ENCODE measurements at regions not wholly inside any gene's neighbourhood (a gene's known extent, or its start where the extent isn't known, plus 50 kb on each side); places are given as distances from the start of the nearest gene placed in this dataset.
A peak's percentile ranks its signal among the peaks of the same experiment; 100 is the strongest.

DNA sequence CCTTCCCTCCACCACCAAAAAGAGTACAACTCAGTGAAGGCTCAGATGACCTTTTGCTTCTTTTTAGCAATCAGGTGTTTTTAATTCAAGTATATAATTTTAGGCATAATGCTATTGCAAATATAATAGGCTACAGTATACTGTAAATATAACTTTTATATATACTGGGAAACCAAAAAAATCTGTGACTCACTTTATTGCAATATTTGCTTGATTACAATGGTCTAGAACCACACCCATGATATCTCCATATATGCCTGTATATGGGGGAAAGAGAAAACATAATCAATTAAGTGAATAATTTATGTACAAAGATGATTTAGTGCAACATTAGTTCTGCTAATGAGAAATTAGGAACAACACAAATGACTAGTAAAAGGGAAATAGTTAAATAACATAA lies 134.3 kb downstream of the TLE3 start:
- no peak for DNase-seq

DNA sequence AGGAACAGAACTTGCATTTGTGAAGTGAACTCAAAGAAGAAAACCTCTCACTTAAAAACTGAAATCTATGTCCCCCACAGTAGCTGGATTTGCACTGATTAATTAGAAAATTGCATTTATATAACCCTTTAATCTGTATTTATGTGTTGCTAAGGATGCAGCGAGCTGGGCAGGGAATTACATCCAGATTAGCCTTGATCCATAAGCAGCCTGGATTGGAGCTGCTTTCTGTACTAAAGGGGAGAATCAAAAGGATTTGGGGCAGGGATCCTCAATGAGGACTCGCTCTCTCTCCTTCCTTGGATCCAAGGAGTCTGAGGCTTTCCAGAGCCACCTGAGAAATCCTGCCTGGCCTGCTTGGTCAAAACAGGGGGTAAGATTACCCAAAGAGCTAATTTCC lies 125.9 kb downstream of the TLE3 start:
- DNase-seq = no peak

DNA sequence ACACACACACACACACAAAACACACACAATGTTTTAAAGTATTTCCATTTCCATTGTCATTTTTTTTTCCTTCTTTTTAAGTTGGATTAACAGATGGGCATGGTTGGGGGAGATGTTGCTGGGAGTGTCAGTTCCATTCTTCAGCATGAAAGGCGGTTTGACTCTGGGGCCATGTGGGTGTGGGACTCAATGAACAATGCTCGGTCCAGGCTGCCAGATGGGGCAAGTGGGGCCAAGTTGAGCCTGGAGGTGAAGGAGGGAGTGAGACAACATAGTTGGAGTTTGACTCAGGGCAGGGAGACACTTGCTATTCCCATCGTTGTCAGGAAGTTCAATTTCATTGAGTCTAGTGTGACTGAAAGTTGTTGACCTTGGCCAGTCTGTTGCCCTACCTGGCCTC lies 125.3 kb downstream of the TLE3 start:
- DNase-seq = no peak

DNA sequence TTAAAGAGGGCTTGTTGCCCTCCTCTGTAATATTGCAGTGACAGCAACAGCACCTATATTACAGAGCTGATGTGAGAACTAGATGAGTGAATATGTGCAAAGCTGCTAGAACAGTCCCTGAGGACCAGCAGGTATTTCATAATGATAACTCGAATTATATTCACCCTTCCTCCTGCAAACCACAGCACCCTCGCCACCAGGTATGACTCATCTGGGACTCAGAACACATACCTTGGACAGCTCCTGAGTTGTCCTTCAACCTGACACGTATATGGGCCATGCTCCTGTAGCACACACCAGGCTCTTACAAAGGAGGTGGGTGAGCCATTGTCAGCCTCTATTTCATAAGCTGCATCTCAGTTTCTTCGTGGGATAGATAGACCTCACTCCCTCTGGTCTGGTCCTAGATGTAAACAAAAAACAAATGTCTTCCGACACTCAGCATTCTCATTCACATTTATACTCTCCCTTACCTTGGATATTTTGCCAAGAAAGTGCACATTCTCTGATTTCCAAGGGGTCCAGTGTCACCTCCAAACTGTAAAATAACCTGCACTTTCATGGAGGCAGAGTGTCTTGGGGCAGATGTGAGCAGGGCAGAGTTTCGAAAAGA lies 124.5 kb downstream of the TLE3 start:
- no peak for DNase-seq

DNA sequence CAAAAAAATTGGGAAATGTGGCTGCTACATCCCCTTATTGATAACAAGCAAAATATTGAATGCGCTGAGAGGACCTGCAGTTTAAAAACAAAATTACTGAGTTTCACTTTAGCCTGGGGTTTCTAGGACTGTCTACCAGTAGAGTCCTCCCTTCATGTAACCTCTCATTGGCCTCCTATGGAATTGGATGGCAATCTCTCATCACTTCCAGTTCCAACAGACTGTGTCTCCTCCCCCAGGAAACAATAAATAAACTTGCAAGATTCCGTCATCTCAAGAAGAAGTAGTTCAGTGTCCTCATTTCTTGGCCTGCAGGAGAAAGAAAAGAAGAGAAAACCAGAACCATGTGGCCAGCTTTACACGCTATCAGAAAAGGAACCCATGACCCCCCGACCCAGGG lies 123.8 kb downstream of the TLE3 start:
- no peak for DNase-seq

DNA sequence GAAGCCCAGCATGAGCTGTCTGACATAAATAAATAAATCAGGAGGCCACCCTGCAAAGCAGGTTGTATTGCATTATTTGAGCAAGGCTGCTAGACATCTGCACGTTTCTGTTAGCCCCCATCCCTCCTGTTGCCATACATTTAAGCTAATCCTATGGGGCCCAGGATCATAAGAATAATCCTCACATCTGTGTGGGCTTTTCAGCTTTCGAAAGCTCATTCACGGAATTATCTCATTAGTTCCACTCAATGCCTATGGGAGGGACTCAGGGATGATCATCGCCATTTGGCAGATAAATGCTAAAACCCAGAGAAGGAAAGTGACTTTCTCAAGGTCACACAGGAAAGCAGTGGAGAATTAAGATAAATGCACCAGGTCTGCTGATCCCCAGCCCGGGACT lies 123.4 kb downstream of the TLE3 start:
- no peak for DNase-seq

DNA sequence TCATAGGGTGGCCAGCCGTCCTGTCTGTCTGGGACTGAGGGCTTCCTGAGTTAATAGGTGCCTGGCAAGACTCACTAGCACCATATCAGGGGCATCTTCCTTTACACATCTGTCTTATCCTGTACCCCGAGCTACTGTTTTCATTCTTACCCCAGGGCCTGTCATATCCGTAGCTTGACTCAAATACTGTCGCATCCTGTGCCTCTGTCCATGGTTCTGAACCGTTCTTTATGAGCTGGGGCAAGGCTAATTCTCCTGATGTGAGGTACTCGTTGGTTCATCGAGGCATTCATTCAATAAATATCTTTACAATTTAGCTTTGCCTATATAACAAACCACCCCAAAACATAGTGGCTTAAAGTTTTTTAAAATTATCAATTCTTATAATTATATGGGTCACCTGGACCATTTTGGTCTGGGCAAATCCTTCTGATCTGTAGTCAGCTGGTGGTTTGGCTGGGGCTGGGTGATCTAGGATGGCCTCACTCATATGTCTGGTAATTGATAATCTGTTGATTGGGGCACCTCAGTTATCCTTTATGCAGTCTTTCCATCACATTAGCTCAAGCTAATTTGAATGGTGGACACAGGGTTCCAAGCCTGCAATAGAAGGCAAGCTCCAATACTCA lies 121.2 kb downstream of the TLE3 start:
- no peak for DNase-seq

DNA sequence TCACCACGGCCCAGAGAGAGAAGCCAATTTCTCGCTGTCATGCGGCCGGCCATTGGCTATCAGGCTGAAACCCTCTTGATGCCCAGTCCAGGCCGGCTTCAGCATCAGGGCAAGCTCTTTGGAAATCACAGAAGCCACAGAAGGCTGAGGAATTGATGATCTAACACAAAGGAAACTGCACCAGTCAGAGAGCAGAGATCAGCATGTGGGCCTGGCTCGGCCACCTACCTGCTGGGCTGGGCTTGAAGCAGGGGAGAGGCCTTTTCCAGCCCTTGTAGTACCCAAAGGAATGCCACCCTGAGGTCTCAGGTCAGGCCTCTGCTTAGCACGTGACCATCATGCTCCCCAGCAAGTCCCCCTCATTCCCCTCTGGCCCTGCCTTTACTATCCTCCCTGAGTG lies 119.1 kb downstream of the TLE3 start:
- no peak for DNase-seq

DNA sequence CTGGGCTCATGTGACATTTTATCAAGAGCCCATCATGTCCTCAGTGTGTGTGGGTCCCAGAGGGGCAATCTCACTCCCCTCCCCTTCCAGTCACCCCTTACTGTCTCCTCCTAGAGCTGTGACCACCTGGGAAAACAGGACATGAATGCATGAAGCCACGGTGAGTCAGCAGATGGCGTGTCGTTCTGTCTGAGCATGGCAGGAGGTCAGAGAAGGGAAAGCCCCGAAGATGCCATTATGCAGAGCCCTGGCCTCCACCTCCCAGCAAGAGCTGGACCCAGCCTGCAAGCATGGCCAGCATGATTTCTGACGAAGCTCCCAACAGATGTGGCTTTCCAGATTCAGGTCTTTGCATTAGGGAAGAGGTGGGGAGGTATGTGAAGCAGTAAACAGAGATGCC lies 118.5 kb downstream of the TLE3 start:
- DNase-seq = peak in 1 of 2 experiments; percentile 10

DNA sequence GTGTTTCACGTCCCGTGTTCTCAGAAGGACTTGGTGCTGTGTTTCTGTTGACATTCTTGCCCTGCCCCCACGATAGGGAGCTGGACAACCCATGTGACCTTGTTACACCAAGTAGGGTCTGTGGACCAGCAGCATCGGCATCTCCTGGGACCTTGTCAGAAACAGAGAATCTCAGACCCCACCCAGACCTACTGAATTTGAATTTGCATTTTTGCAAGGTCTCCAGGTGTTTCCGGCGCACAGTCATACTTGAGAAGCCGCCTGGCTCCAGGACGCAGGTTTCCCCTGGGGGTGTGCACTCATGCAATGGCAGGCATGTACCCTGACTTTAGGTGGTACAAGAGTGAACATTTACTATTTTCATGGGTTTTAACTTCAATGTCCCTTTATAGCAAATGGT lies 117.9 kb downstream of the TLE3 start:
- no peak for DNase-seq

DNA sequence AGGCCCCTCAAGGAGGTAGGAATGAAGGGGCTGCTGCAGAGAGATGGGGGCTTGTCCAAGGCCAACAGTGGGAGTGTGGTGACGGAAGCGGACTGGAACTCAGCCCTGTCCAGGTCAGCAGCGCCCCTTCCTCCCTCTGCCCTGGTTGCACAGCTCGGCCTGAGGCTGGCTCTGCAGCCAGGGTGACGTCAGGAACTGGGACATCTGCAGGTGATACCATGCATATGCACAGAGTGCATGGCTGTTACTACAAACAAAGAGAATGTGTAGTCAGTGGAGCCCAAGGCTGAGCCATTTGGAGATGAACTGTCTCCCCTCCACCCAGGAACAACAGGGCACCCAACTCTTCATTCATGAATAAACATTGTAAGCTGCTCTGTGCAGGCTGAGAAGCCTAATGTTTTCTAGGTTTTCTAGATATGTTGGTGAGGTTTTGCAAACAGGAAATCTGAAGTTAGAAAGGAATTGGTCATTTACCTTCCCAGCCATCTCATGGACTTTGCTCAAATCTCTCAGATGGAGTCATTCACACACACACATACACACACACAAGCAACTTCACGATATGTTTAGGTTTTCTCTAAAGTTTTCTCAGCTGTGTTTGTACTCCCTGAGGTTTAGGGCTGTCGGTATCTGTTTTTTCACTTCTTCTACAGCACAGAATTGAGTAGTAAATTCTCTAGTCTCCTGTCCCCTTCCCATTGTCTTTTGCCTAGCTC lies 117.2 kb downstream of the TLE3 start:
- no peak for DNase-seq

DNA sequence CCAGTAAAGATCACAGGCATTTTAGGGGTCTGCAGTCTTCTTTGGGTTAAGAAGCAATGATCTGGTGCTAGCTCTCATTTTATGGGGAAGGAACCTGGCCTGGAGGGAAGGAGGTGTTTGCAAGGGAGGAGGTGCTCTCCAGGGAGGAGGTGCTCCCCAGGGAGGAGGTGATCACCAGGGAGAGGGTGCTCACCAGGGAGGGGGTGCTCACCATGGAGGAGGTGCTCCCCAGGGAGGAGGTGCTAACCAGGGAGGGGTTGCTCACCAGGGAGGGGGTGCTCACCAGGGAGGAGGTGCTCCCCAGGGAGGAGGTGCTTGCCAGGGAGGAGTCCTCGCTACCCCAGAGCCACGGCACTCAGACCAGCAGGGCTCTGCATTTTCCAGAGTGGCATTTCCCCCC lies 115.7 kb downstream of the TLE3 start:
- no peak for DNase-seq

DNA sequence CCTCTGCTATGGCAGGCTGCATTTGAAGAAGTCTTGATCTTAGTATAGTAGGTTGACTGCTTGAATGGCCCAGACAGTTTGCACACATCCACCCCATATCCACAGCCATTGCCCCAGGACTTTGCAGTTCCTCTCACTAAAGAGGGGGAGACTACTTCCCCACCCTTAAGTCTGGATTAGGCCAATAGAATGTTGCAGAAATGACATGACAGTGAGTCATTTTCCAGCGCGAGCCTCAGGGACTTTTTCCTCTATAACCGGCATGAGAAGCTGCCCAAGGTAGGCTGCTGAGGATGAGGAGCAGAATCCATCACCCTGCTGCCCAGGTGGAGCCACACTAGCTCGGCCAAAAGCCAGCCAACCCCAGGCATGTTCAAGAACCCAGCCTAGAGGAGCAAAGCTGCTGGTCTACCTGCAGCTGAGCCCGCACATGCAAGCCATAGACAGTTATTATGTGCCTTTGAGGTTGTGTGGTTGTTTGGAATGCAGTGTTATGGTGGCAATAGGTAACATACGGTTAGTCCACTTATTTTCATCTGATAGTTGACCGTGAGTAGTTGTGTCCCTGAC lies 113.9 kb downstream of the TLE3 start:
- no peak for DNase-seq

DNA sequence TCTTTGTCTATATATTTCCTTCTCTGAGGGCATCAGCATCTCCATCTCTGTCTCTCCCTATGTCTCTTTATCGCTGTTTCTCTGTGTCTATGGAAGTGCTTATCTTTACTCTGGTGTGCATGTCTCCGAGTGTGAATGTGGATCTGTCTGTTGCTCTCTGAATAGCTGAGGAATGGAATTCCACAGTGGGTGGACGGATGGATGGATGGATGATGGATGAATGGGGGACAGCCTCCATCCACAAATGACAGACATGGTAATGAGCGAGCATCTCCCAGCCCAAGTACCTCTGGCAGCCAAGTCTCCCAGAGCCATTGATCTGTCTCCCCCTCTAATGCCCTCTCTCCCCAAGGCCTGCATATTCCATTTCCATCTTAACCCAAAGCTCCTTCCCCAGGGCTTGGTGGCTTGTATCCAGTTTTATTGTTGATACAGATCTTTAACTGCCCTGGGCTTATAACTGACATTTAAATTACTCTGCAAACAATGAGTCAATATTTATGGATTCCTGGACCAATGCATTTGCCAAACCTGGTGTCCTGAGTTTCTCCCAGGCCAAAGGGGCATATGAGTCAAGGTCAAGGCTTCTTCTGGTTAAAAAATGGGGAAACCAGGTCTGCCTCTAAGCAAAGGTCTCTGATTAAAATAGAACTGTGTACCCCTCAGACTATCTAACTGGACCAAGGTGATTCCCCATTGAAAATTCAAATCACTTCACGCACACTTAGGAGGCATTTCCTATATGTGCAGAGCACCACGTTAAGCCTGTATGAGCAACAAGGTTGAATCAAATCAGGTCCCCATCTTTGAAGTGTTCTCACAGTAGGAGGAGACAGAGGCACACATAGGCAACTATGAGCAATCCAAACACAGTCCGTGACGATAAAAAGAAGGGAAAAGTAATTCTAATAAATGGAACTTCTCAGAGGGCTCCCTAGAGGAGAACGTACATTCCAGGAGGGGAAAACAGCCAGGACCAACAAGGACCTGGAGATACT lies 109.9 kb downstream of the TLE3 start:
- DNase-seq = no peak

DNA sequence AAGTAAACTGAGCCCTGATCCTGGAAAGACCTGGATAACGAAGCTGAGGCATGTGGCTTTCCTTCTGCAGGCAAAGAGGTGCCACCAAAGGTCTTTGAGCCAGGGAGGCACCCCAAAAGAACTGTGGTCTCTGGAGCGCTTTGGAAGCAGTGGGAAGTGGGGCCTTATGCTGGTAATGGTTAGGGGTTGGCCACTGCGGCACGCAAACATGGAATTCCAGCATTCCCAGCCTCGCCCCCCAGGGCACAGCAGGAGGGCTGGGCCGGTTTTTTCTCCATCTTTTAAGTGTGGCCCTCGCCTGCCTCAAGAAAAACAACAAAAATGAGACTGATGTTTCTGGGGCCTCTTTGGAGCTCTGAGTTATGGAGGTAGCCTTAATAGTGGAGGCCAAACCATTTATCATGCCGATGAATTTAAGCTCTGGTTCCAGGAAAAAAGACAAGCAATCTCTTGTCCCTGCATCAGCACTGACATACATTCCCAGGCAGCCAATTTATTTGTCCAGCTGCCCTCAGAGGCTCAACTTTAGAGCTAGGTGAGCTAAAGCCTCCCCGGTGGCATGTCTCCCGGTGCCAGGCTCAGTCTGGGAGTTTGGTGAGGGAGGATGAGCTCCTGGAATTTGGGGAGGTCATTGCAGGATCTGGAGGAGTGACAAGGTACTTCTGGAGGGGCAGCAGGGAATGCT lies 109.0 kb downstream of the TLE3 start:
- DNase-seq = no peak

DNA sequence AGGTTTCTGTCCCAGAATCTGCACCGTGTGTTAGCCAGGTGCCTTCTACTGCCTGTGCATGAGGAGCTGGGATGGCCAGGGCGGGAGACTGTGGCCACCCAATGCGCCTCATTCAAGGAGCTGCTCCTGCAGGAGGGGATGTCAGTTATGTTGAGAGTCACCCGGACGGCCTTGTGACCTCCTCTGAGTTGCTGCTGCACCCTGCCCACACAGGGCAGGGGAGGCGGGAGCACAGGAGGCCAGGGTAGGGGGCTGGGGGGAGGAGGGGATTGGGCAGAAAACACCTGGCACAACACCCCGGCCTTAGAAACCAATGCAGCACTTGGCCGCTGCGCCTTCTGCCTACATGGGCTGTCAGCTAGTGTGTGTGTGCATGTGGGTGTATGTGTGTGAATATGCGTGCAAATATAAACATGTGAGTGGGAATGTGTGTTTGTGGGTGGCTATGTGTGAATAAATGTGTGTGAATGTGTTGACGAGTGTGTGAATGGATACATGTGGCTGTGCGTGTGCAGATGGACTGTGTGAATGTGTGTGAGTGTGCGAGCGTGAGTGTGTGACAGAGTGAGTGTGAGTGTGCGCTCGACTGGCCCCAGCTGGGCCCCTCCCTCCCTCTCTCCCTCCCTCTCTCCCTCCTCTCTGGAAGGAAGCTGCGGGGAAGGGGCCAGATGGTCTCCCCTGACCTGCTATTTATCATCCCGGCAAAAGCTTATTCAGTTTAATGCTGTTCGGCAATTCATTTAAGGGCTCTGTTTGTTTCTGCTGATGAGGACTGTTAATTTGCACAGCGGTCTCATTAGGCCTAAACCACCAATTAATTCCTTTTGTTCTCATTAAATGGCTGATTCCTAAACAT lies 106.9 kb downstream of the TLE3 start:
- no peak for DNase-seq

DNA sequence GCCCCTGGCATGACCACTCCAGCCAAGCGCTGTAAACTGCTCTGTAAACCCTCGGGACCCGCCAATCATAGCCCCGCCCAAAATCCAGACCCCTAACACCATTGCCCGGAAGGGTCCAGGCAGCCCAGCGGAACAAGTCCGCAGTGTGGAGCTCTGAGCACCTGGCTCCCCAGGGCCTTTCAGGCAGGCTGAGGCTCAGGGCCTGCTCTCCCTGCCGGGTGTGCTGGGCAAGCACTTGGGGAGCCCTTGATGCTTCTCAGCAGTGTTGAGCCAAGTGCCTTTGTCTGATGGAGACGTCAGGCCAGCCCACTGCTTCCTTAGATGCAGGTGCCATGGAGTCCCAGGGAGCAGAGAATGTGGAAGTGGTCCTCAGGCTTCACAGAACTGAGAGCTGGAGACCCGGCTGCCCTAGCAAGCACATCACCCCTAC lies 106.2 kb downstream of the TLE3 start:
- DNase-seq = no peak

DNA sequence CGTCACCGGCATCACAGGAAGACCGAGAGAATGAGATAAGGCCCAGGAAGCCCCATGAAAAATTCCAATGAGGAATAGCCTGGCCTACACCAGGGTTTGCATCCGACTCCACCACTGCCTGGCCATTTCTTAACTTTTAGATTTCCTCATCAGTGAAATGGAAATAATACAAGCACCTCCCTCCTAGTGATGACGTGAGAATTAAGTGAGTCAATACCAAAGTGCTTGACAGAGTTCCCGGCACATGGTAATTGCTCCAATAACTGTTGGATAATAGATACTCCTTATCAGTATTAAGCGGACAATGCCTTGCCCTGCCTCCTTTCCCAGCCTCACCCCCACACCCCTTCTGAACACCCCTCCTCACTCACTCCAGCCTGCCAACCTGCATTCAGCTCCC lies 105.4 kb downstream of the TLE3 start:
- DNase-seq = no peak

DNA sequence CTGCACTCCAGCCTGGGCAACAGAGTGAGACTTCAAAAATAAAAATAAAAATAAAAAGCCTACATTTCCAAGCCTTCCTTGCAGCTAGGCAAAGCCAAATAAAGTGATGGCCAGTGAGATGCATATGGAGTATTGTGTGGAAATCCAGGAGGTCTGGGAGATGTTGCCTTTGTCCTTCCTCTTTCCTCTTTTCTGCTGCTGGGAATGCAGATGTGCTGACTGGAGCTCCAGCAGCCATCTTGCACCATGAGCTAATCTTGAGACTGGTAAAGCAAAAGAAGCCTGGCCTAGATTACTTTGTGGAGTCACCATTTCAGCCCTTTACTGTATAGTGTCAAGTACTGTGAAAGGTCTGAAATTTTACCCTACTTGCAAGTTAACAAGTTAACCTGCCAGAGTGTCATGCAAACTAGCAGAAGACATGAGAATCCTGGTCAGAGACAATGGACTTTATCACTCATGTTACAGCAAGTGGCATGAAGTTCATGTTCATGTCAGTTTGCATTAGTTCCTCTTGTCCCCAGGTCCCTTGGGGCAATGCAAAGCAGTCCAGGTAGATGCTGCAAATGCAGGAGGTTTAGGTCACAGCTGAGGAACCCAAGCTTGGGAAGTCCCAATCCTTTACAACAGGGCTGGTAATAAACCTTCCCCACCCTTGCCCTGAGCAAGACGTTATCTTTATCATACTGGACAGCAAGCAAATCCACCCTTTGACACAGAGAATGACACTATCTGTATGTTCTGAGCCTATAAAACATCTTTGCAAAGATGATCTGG lies 103.1 kb downstream of the TLE3 start:
- no peak for DNase-seq

Data from NCI-H1930 (cell line).